Muscle of leg (tissue), 3 donors: ENCODE measurements at regions not wholly inside any gene's neighbourhood (a gene's known extent, or its start where the extent isn't known, plus 50 kb on each side); places are given as distances from the start of the nearest gene placed in this dataset.

ENCODE experiments used
- DNase-seq: peaks from one replicate; pipeline ENCODE4 v3.0.0; 2013
- H3K27ac ChIP-seq: one replicate; pipeline ENCODE4 v1.5.1; 2013; ENCODE audit warnings: mild to moderate bottlenecking, low read length, control low read depth
- H3K27me3 ChIP-seq: one replicate; pipeline ENCODE4 v1.6.1; 2013; ENCODE audit warnings: low read length; ENCODE audit not compliant: control insufficient read depth, insufficient read depth
- H3K36me3 ChIP-seq: one replicate; pipeline ENCODE4 v1.6.1; 2013; ENCODE audit warnings: low read length; ENCODE audit not compliant: control insufficient read depth, insufficient read depth
- H3K4me1 ChIP-seq: one replicate; pipeline ENCODE4 v1.6.1; 2013; ENCODE audit warnings: low read length; ENCODE audit not compliant: control insufficient read depth, insufficient read depth
- H3K4me3 ChIP-seq: one replicate; pipeline ENCODE4 v1.5.1; 2013; ENCODE audit warnings: low read length, control low read depth
- H3K9me3 ChIP-seq: replicated peaks from 2 replicates; pipeline ENCODE4 v1.6.1; 2013; ENCODE audit warnings: low read depth, low read length; ENCODE audit not compliant: control insufficient read depth
- WGBS: methylation state at CpG from one replicate; pipeline ENCODE4 v1.1.5; 2013; ENCODE audit warnings: missing lambda C conversion rate; ENCODE audit not compliant: insufficient coverage; 5-methylcytosine and 5-hydroxymethylcytosine counted together

- no peaks in the 10 kb centered on the region for H3K4me1 ChIP-seq
- no peak for DNase-seq
- no peaks in the 10 kb centered on the region for H3K27me3 ChIP-seq
- no peak overlapping the region for H3K4me3 ChIP-seq
- no peaks in the 10 kb centered on the region for H3K9me3 ChIP-seq
- H3K27ac ChIP-seq = no peak overlapping the region
- no peaks in the 10 kb centered on the region for H3K36me3 ChIP-seq
- 100% methylated on average over 1 of the region's 4 CpGs for WGBS
Observed at GRCh38 chr2:167862296-167862695, 385.1 kb downstream of the STK39 start.

GRCh38 chr2:167861574-167862193 lies 385.7 kb downstream of the STK39 start:
- Histone ChIP-seq H3K27ac (no peak overlapping the region), H3K27me3 (no peaks in the 10 kb centered on the region), H3K4me1 (no peaks in the 10 kb centered on the region), H3K36me3 (no peaks in the 10 kb centered on the region), H3K4me3 (no peak overlapping the region), H3K9me3 (no peaks in the 10 kb centered on the region)
- no peak for DNase-seq
- WGBS = 57% methylated on average over 1 of the region's 2 CpGs

- WGBS = no CpG with 5 or more reads among the region's 1 CpG
- H3K9me3 ChIP-seq = no peaks in the 10 kb centered on the region
Observed at GRCh38 chr2:167860082-167860481, 387.3 kb downstream of the STK39 start.

GRCh38 chr2:167859676-167860075 lies 387.7 kb downstream of the STK39 start:
- Histone ChIP-seq H3K4me1 (no peaks in the 10 kb centered on the region), H3K36me3 (no peaks in the 10 kb centered on the region), H3K27me3 (no peaks in the 10 kb centered on the region), H3K4me3 (no peak overlapping the region), H3K9me3 (no peaks in the 10 kb centered on the region), H3K27ac (no peak overlapping the region)
- DNase-seq = no peak
- no CpG with 5 or more reads among the region's 1 CpG for WGBS

More at GRCh38 chr2:167860082-167860481, 387.3 kb downstream of the STK39 start:
- H3K4me1 ChIP-seq = no peaks in the 10 kb centered on the region
- H3K27ac ChIP-seq = no peak overlapping the region
- DNase-seq = no peak
- no peaks in the 10 kb centered on the region for H3K36me3 ChIP-seq
- no peak overlapping the region for H3K4me3 ChIP-seq
- H3K27me3 ChIP-seq = no peaks in the 10 kb centered on the region

- H3K27me3 ChIP-seq = no peaks in the 10 kb centered on the region
- no peaks in the 10 kb centered on the region for H3K4me1 ChIP-seq
- H3K4me3 ChIP-seq = no peak overlapping the region
- H3K36me3 ChIP-seq = no peaks in the 10 kb centered on the region
- WGBS = no CpG with 5 or more reads among the region's 4 CpGs
- no peaks in the 10 kb centered on the region for H3K9me3 ChIP-seq
- DNase-seq = no peak
- no peak overlapping the region for H3K27ac ChIP-seq
Observed at GRCh38 chr2:167858086-167858485, 389.3 kb downstream of the STK39 start.

- Histone ChIP-seq H3K9me3 (no peaks in the 10 kb centered on the region), H3K4me3 (no peak overlapping the region), H3K27ac (no peak overlapping the region), H3K4me1 (no peaks in the 10 kb centered on the region), H3K36me3 (no peaks in the 10 kb centered on the region), H3K27me3 (no peaks in the 10 kb centered on the region)
- WGBS = no CpG with 5 or more reads among the region's 1 CpG
- no peak for DNase-seq
Observed at GRCh38 chr2:167857416-167857815, 390.0 kb downstream of the STK39 start.

GRCh38 chr2:167856190-167856589 lies 391.2 kb downstream of the STK39 start:
- Histone ChIP-seq H3K36me3 (no peaks in the 10 kb centered on the region), H3K27ac (no peak overlapping the region), H3K4me3 (no peak overlapping the region), H3K9me3 (no peaks in the 10 kb centered on the region), H3K4me1 (no peaks in the 10 kb centered on the region), H3K27me3 (no peaks in the 10 kb centered on the region)
- no peak for DNase-seq

GRCh38 chr2:167855211-167855610 lies 392.2 kb downstream of the STK39 start:
- no CpG with 5 or more reads among the region's 2 CpGs for WGBS
- DNase-seq = no peak

GRCh38 chr2:167853717-167854116 lies 393.7 kb downstream of the STK39 start:
- Histone ChIP-seq H3K4me1 (no peaks in the 10 kb centered on the region), H3K36me3 (no peaks in the 10 kb centered on the region), H3K27me3 (no peaks in the 10 kb centered on the region), H3K4me3 (no peak overlapping the region), H3K9me3 (no peaks in the 10 kb centered on the region), H3K27ac (no peak overlapping the region)
- no CpG with 5 or more reads among the region's 1 CpG for WGBS
- DNase-seq = no peak

More at GRCh38 chr2:167855211-167855610, 392.2 kb downstream of the STK39 start:
- Histone ChIP-seq H3K27ac (no peak overlapping the region), H3K36me3 (no peaks in the 10 kb centered on the region), H3K27me3 (no peaks in the 10 kb centered on the region), H3K9me3 (no peaks in the 10 kb centered on the region), H3K4me1 (no peaks in the 10 kb centered on the region), H3K4me3 (no peak overlapping the region)

GRCh38 chr2:167851876-167852275 lies 395.5 kb downstream of the STK39 start:
- WGBS = no CpG with 5 or more reads among the region's 1 CpG

GRCh38 chr2:167851323-167851860 lies 396.0 kb downstream of the STK39 start:
- H3K4me3 ChIP-seq = no peak overlapping the region
- WGBS = no CpG with 5 or more reads among the region's 4 CpGs

More at GRCh38 chr2:167851876-167852275, 395.5 kb downstream of the STK39 start:
- DNase-seq = no peak
- Histone ChIP-seq H3K36me3 (no peaks in the 10 kb centered on the region), H3K9me3 (no peaks in the 10 kb centered on the region), H3K4me3 (no peak overlapping the region), H3K27ac (no peak overlapping the region), H3K27me3 (no peaks in the 10 kb centered on the region), H3K4me1 (no peaks in the 10 kb centered on the region)

More at GRCh38 chr2:167851323-167851860, 396.0 kb downstream of the STK39 start:
- H3K27ac ChIP-seq = no peak overlapping the region
- no peaks in the 10 kb centered on the region for H3K4me1 ChIP-seq
- H3K27me3 ChIP-seq = no peaks in the 10 kb centered on the region
- no peaks in the 10 kb centered on the region for H3K9me3 ChIP-seq
- DNase-seq = no peak
- H3K36me3 ChIP-seq = no peaks in the 10 kb centered on the region
